GM18517 (cell line): ENCODE measurements at regions not wholly inside any gene's neighbourhood (a gene's known extent, or its start where the extent isn't known, plus 50 kb on each side); places are given as distances from the start of the nearest gene placed in this dataset.

ENCODE experiments used
- ATAC-seq: cut with Tn5 transposase; IDR thresholded peaks from one replicate; pipeline ENCODE4 v1.9.1; 2021; ENCODE audit warnings: mild to moderate bottlenecking, moderate library complexity; ENCODE audit not compliant: unreplicated experiment

GRCh38 chr6:169959136-169960002, 207.9 kb downstream of the ERMARD start:
- ATAC-seq, result no peak

- ATAC-seq, result no peak
These were observed 207.1 kb downstream of the ERMARD start for GRCh38 chr6:169958510-169958909.

- no peak for ATAC-seq
These were observed 206.0 kb downstream of the ERMARD start for GRCh38 chr6:169957351-169957963.

GRCh38 chr6:169956580-169956979, 205.2 kb downstream of the ERMARD start:
- no peak for ATAC-seq

GRCh38 chr6:169955731-169956437, 204.5 kb downstream of the ERMARD start:
- ATAC-seq, result no peak

- ATAC-seq, result no peak
These were observed 203.6 kb downstream of the ERMARD start for GRCh38 chr6:169954977-169955376.

GRCh38 chr6:169953686-169954085, 202.3 kb downstream of the ERMARD start:
- no peak for ATAC-seq

GRCh38 chr6:169950558-169950957, 199.1 kb downstream of the ERMARD start:
- ATAC-seq, result no peak

- no peak for ATAC-seq
These were observed 198.2 kb downstream of the ERMARD start for GRCh38 chr6:169949511-169950097.

GRCh38 chr6:169946971-169947370, 195.5 kb downstream of the ERMARD start:
- no peak for ATAC-seq

GRCh38 chr6:169945117-169945516, 193.7 kb downstream of the ERMARD start:
- no peak for ATAC-seq

GRCh38 chr6:169944415-169944814, 193.0 kb downstream of the ERMARD start:
- ATAC-seq, result no peak

- ATAC-seq, result no peak
These were observed 192.6 kb downstream of the ERMARD start for GRCh38 chr6:169944061-169944337.

GRCh38 chr6:169943241-169944060, 192.0 kb downstream of the ERMARD start:
- no peak for ATAC-seq

GRCh38 chr6:169942173-169942572, 190.8 kb downstream of the ERMARD start:
- no peak for ATAC-seq

GRCh38 chr6:169940481-169941271, 189.3 kb downstream of the ERMARD start:
- ATAC-seq, result no peak

- no peak for ATAC-seq
These were observed 188.2 kb downstream of the ERMARD start for GRCh38 chr6:169939554-169940164.

- no peak for ATAC-seq
These were observed 187.3 kb downstream of the ERMARD start for GRCh38 chr6:169938731-169939130.

- ATAC-seq, result no peak
These were observed 186.9 kb downstream of the ERMARD start for GRCh38 chr6:169938262-169938701.
